HG02973 (cell line): ENCODE measurements at regions not wholly inside any gene's neighbourhood (a gene's known extent, or its start where the extent isn't known, plus 50 kb on each side); places are given as distances from the start of the nearest gene placed in this dataset.

Experiments
- ATAC-seq: cut with Tn5 transposase; IDR thresholded peaks from one replicate; pipeline ENCODE4 v1.9.1; 2021; ENCODE audit warnings: moderate library complexity; ENCODE audit not compliant: unreplicated experiment

- no peak for ATAC-seq
These were observed 460.8 kb downstream of the TAF11L14 start for GRCh38 chr5:18095061-18095460.

- ATAC-seq = no peak
These were observed 463.6 kb downstream of the TAF11L14 start for GRCh38 chr5:18097817-18098216.

- ATAC-seq = no peak
These were observed 464.4 kb downstream of the TAF11L14 start for GRCh38 chr5:18098691-18099090.

DNA sequence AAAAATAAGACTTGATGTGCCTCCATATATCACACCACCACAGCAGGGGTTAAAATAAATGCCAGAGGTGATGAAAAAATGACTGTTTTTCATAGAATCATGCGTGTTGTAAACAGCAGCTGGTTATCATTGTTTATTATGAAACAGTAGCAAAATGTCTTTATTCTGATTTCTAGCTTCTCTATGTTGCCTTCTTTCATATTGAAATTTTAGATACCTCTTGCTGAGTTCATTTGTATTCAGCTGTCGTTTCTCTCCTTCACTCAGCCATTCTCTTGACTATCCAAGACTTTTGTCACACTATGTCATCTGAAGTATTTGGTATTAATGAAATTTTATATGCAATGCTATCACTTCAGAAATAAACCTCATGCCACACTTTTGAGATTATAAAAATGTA is 465.0 kb downstream of the TAF11L14 start:
- no peak for ATAC-seq

DNA sequence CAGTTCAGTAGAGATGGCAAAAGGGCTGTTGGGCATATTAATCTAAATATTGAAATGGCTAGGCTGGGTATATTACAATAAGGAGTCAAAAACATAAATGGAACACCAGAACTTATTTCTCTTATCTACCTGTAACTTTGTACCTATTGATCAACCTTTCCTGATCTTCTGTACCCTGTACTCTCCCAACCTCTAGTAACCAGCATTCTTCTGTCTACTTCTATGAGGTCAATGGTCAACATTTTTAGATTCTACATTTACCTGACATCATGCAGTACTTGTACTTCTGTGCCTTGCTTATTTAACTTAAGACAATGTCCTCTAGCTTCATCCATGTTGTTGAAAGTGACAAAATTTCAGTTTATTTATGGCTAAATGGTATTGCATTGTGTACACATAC is 467.3 kb downstream of the TAF11L14 start:
- ATAC-seq = no peak

GRCh38 chr5:18102733-18103132 is 468.5 kb downstream of the TAF11L14 start:
- ATAC-seq = no peak

GRCh38 chr5:18105449-18105848 is 471.2 kb downstream of the TAF11L14 start:
- ATAC-seq = no peak

DNA sequence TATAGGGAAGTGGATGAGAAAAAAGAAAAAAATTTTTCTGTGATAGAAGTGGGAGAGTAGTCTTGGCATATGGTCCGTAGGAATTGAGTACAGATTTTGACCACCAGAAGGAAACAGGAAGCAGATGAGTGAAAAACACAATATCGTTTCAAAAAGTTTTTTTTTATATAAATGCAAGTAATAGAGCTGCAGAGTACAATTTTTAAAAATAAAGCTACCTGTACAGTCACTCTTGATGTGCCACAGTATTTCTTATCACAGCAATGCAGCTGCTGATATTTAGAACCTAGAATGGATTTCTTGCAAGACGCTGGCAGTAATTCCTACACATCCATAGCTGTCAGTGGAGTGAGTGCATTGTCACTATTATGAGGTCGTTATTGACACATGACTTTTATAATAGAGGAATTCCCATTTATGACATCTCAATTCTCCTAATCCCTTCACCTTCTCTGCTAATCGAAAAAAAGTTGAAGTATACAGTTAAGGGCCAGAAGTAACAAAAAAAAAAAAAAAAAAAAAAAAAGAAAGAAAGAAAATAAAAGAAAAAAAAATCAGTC is 477.7 kb downstream of the TAF11L14 start:
- ATAC-seq = no peak

DNA sequence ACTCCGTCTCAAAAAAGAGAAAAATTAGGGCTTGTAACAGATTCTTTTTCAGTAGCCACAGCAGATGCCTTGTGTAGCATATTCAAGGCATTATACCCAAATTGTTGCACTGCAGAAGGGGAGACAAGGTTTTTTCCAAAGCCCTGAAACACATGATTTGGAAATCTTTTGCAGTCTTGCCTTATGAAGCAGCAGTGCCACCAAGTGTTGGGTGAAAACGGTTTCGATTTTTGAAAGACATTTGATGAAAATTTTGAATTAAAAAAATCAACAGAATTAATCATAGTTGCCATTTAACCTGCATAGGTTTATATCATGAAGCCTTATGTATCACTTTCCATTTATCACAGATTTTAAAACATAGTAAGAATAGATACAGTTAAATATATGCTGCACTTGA is 479.5 kb downstream of the TAF11L14 start:
- ATAC-seq = no peak

DNA sequence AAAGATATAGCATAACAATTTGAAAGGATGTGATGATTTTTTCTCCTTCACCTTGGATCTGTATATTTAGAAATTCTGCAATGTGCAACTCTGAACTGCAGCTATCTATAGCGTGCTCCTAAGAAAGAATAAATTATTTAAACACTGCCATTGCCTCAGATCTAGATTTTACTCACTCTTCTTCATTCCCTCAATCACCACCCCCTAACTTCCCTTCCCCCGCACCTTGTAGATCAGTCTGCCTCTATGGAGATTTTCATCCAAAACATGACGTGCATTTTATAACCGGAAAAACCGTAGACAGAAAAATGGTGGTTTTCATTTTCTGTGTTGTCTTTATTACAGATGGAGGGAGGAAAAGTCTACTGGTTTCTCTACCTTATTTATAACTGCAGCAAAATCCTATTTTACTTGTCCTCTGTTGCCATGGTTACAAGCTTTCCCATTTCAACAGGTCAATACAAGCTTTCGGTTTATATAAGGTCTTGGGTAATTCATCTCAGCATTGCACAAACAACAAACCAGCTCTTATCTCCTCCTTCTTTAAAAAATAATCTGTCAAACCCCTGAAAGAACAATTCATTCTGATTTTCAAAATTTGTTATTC is 480.0 kb downstream of the TAF11L14 start:
- ATAC-seq = no peak

DNA sequence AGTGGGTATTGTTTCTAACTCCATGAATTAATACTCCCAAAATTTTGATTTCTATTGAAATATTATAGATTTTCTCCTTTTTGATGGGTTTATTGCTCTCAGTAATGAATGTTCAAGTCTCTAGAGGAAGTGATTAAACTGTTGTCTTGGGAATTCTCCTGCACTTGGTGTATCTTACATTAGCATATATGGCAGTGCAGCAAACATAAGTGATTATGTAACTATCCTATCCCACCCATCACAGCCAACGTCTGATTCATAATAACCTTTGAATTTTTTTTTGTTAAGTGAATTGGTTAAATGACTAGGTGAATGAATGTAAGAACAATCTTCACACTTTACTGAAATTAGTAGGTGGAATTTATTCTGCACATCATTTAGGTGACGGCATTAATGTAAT is 483.7 kb downstream of the TAF11L14 start:
- no peak for ATAC-seq

GRCh38 chr5:18119156-18119785 is 485.0 kb downstream of the TAF11L14 start:
- no peak for ATAC-seq

- ATAC-seq = no peak
These were observed 507.0 kb downstream of the TAF11L14 start for GRCh38 chr5:18141222-18141621.

DNA sequence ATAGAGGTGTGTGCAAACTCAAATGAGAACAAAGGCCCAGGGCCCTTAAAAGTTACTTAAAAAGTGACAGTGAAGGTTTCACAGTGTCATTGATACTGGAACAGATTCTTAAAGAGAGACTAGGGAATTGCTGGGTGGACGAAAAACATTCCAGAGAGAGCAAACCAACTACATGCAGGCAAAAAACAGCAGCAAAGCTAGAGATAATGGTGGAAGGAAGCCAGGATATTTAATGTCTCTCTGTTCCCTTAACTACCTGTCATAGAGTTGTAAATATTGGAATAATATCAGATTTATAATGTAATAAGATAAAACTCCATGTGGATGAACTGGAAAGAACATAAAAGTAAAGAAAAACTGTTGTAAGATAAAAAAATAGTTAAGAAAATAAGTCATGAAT is 508.6 kb downstream of the TAF11L14 start:
- ATAC-seq = no peak

DNA sequence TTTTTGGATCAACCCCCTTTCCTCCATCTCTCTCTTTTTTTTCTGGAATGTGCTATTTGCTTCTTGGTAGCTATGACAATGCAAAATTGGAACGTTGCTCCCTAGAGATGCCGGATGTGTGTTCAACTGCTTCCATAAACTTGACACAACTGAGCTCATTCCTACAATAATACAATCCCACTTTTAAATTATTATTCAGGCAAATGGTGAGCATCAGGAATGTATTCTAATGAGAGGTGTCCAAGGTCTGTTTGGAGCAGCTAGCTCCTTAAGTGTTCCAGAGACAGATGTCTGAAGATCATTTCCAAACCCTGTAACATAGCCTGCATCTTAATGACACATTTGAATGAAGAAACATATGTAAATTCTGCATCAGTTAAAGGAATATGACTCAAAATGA is 518.4 kb downstream of the TAF11L14 start:
- no peak for ATAC-seq

- ATAC-seq = no peak
These were observed 523.9 kb downstream of the TAF11L14 start for GRCh38 chr5:18158166-18158565.

DNA sequence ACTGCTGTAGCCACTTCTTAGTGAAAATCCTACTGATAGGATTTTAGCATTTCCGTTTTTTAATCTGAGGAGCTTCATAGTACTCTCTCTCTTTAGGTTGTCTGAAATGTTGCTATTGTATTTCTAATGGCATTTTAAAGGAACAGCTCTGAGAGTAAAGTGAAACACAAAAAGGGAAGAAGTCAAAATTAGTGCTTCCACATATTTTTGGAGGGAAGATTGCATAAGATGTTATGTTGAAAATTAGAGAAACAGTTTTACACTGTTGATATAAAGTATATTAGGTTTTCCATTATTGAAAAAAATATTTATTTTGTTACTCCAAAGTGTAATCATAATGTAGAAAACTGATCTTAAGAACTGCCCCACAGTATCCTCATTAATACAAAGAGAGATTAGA is 525.1 kb downstream of the TAF11L14 start:
- ATAC-seq = no peak

DNA sequence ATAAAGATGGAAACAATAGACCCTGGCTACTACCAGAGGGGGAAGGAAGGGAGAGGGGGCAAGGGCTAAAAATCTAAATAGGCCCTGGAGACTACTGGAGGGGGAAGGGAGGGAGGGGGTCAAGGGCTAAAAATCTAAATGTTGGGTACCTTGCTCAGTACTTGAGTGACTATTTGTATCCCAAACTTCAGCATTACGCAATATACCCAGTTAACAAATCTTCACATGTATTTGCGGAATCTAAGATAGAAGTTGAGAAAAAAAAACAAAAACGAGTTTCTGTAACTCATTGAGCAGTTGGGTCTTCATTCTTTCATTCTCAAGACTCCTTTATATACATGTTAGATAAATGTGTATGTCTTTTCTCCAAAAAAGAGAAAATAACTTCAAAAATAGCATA is 537.4 kb downstream of the TAF11L14 start:
- ATAC-seq = no peak

DNA sequence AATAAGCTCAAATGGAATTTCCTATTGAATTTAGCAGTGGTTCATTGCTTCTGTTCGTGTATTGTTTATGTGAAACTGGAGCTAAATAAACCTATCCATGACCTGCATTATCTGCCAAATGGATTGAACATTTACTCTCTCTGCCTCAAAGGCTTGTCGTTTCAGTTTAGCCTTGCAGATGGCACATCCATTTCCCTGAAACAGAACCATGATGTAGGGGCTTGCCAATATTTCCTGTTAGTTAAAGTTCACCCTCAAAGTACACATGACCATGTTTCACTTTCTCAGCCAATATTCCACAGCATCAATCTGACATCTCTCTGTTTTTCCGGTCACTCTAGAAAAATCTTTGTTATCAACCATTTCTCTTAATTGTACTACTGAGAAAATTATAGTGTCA is 545.3 kb downstream of the TAF11L14 start:
- ATAC-seq = no peak

GRCh38 chr5:18181575-18181974 is 547.3 kb downstream of the TAF11L14 start:
- no peak for ATAC-seq

GRCh38 chr5:18195910-18196309 is 561.6 kb downstream of the TAF11L14 start:
- no peak for ATAC-seq

DNA sequence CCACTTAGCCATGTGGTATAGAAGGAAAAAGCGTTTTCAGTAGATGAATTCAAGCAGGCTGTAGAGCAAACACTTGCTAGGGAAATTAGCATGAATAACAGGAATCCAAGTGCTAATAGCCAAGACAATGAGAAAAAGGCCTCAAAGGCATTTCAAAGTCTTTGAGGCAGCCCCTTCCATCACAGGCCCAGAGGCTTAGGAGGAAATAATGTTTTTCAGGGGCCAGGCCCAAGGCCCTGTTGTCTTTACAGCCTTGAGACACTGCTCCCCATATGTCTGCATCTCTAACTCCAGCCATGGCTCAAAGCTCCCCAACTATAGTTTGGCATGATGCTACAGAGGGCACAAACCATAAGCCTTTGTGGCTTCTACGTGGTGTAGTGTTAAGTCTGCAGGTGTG is 563.5 kb downstream of the TAF11L14 start:
- no peak for ATAC-seq

DNA sequence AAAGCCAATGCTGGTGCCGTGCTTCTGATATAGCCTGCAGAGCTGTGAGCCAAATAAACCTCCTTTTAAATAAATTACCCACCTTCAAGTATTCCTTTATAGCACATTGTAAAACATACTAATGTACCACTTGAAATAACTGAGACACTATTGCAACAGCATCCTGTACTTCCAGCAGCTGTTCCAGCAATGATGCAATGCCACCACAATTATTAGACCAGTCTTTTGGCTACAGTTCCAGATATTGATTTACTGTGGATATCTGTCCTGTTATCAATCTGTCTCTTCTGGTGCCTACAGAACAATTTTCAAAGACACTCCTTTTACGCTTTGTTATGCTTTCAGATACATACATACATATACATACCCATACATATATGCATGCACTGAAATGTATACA is 567.9 kb downstream of the TAF11L14 start:
- ATAC-seq = no peak
